ENCODE measurements at regions not wholly inside any gene's neighbourhood (a gene's known extent, or its start where the extent isn't known, plus 50 kb on each side); places are given as distances from the start of the nearest gene placed in this dataset.
A peak's percentile ranks its signal among the peaks of the same experiment; 100 is the strongest.

DNA sequence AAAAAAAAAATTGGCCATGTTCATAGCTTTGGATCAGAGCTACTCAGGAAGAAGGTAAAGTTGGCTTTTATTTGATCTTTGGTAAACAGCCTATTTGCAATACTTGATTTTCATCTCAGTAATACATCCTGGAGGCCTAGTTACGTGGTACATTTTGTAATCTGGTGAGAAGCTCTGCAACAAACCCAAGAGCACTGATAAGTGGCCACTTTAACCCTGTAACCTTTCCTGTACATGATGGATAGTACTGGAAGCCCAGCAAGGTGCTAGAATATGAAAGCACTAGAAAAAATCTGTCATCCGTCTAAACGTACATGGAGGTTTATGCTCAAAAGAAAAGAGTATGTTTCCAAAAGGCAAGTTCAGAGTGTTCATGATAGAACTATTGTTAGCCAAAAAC, 88.3 kb upstream of the BMP2K start:
- H3K4me2 ChIP-seq = no peak overlapping the region
- H3K9me3 ChIP-seq (replicated peaks in 1 of 11) = no peaks in the 10 kb centered on the region
- H4K20me1 ChIP-seq = no peaks in the 10 kb centered on the region
- no peaks in the 10 kb centered on the region for H3K27me3 ChIP-seq
- peaks cover 18 to 55% (median 25%) of the 10 kb centered on the region in 10 experiments for H3K4me1 ChIP-seq
- no peak overlapping the region for H3K4me3 ChIP-seq
- no peaks in the 10 kb centered on the region; a peak in 1 of 22 replicates for H3K36me3 ChIP-seq
- no peak for TF ChIP-seq Cebpa-rat (IDR thresholded peaks at IDR 0.05)
- no peak overlapping the region for H3K27ac ChIP-seq
- H3K9ac ChIP-seq = no peak overlapping the region

DNA sequence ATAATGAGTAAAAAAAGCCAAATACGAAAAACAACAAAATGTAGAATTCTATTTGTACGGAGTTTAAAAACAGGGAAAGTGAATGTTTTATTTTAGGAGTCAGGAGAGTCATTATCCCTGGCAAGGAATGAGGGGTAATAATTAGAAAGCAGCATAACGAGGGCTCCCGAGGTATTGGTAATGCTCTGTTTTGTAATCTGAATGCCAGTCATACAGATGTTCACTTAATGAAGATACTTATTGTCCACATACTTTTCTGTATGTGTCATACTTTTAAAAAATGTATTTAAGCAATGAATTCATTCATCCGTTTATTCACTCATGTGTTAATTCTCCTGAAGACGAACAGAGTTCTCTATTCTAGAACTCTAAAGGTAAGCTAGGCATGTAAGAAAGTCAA, 87.8 kb upstream of the BMP2K start:
- Histone ChIP-seq H3K4me3 (no peak overlapping the region), H3K27ac (no peak overlapping the region), H3K4me2 (no peak overlapping the region)

DNA sequence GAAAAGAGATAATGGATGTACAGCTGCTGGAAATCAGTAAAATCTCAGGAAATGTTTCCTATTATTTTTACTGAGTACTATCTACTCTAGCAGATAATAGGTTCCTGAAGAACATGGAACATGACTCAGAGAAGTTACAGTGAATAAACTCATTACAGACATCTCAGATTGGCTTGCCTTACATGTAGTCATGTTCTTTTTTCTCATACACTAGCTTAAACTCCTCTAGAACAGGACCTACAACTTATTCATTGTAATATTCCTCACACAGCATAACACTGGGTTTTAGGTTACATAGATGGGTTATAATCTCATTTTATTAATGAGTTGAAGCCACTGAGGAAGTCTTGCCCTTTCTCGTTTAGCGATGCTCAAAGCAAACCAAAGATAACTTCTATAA, 86.9 kb upstream of the BMP2K start:
- Histone ChIP-seq H3K27me3 (no peaks in the 10 kb centered on the region), H4K20me1 (no peaks in the 10 kb centered on the region), H3K4me3 (no peak overlapping the region), H3K27ac (no peak overlapping the region), H3K36me3 (no peaks in the 10 kb centered on the region; a peak in 1 of 22 replicates), H3K4me2 (peak overlapping the region in 2 of 11 experiments; percentile 76 to 77; a peak in 1 of 22 replicates), H3K9ac (no peak overlapping the region), H3K9me3 (replicated peaks in 1 of 11) (no peaks in the 10 kb centered on the region), H3K4me1 (peaks cover 18 to 55% (median 26%) of the 10 kb centered on the region in 10 experiments)
- TF ChIP-seq Cebpa-rat (IDR thresholded peaks at IDR 0.05) = no peak

More for the DNA sequence above, 87.8 kb upstream of the BMP2K start:
- H3K4me1 ChIP-seq = peaks cover 18 to 55% (median 26%) of the 10 kb centered on the region in 10 experiments
- no peaks in the 10 kb centered on the region for H3K9me3 ChIP-seq (replicated peaks in 1 of 11)
- TF ChIP-seq Cebpa-rat (IDR thresholded peaks at IDR 0.05) = no peak
- no peaks in the 10 kb centered on the region for H3K27me3 ChIP-seq
- H3K36me3 ChIP-seq = no peaks in the 10 kb centered on the region; a peak in 1 of 22 replicates
- H4K20me1 ChIP-seq = no peaks in the 10 kb centered on the region
- no peak overlapping the region for H3K9ac ChIP-seq

DNA sequence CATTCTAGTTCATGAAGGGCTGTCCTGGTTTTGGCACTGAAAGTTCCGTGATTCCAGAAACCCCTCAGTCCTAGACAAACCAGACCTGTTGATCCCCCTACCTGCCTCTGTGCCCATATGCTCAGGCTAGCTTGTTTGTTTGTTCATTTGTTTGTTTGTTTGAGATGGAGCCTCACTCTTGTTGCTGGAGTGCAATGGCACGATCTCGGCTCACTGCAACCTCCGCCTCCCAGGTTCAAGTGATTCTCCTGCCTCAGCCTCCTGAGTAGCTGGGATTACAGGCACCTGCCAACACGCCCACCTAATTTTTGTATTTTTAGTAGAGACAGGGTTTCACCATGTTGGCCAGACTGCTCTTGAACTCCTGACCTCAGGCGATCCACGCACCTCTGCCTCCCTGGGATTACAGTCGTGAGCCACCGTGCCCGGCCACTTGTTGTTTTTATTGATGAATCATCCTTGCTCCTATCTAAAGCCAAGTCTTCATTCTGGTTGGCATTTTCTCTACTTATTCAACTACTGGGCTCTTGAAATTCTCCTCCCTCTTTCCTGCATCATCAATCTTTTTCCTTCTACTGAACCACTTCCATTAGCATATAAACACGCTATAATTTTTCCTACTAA, 86.3 kb upstream of the BMP2K start:
- Histone ChIP-seq H3K27ac (no peak overlapping the region; a peak in 1 of 22 replicates), H3K27me3 (no peaks in the 10 kb centered on the region), H3K36me3 (no peaks in the 10 kb centered on the region; a peak in 1 of 22 replicates), H3K9me3 (replicated peaks in 1 of 11) (no peaks in the 10 kb centered on the region), H3K4me2 (peak overlapping the region in 4 of 11 experiments; percentile 69 to 77 (median 72); a peak in 7 of 22 replicates), H4K20me1 (no peaks in the 10 kb centered on the region), H3K9ac (no peak overlapping the region; a peak in 1 of 22 replicates), H3K4me3 (no peak overlapping the region), H3K4me1 (peaks cover 18 to 57% (median 26%) of the 10 kb centered on the region in 10 experiments)
- TF ChIP-seq Cebpa-rat (IDR thresholded peaks at IDR 0.05) = no peak

DNA sequence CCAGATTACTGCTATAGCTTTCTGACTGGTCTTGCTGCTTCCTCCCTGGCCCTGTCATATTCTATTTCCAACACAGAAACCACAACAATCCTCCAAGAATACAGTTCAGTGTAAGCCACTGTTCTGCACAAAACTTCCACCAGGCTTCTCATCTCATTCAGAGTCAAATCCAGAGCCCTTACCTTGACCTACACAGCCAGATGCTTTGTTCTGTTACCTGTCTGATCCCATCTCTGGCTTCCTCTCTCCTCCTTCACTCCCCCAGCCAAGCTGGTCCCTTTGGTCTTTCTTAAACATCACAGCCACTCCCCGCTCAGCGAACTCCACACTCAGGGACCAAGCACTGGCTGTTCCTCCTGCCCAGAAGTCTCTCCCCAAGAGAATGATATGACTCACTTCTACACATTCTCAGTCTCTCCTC, 84.8 kb upstream of the BMP2K start:
- Histone ChIP-seq H3K36me3 (no peaks in the 10 kb centered on the region), H3K9ac (peak overlapping the region in 1 of 11 experiments; percentile 6; a peak in 1 of 22 replicates), H4K20me1 (no peaks in the 10 kb centered on the region), H3K4me3 (no peak overlapping the region), H3K27me3 (no peaks in the 10 kb centered on the region), H3K4me2 (peak overlapping the region; percentile 35 to 77 (median 56)), H3K9me3 (replicated peaks in 1 of 11) (no peaks in the 10 kb centered on the region), H3K4me1 (peaks cover 18 to 59% (median 26%) of the 10 kb centered on the region in 10 experiments), H3K27ac (peak overlapping the region in 7 of 11 experiments; percentile 7 to 40 (median 15); a peak in 8 of 22 replicates)
- no peak for TF ChIP-seq Cebpa-rat (IDR thresholded peaks at IDR 0.05)

DNA sequence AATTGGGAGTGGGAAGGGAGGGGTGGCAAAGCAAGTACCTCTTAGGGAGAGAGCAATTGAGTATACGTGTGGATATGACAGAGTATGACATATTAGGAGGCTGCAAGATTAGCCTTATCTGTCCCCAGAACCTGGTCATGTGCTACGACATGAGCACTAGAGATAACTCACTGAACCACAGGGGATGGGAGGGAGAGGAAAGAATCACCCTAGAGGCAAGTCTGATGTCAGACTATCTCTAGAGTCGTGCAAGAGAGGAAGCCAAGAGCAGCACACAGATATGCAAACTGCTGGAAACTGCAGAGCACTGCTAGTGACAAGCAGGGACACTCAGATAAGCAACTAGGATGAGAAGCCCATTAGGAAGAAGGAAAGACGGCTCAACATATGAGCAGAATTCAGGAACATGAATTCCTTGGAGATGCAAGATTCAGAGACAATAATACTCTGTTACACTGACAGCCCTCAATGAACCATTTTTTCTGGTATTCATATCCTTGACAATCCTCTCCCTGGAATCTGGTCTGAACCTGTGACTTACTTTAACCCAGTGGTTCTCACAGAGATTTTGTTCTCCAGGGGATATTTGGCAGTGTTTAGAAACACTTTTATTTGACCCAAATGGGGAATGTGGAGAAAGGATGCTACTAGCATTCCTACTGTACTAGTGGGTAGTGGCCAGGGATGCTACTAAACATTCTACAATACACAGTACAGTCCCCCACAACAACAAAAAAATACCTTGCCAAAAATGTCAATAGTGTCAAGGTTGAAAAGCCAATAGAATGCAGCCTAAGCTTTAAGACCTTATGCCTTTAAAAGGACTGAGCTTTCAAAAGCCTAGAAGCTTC, 84.0 kb upstream of the BMP2K start:
- Histone ChIP-seq H3K4me2 (peak overlapping the region; percentile 35 to 77 (median 56)), H3K9ac (peak overlapping the region in 1 of 11 experiments; percentile 6; a peak in 1 of 22 replicates), H3K4me1 (peaks cover 18 to 59% (median 26%) of the 10 kb centered on the region in 10 experiments), H3K27ac (peak overlapping the region in 6 of 11 experiments; percentile 7 to 40 (median 13); a peak in 7 of 22 replicates), H3K36me3 (no peaks in the 10 kb centered on the region), H3K27me3 (no peaks in the 10 kb centered on the region), H4K20me1 (no peaks in the 10 kb centered on the region), H3K9me3 (replicated peaks in 1 of 11) (no peaks in the 10 kb centered on the region), H3K4me3 (no peak overlapping the region)
- no peak for TF ChIP-seq Cebpa-rat (IDR thresholded peaks at IDR 0.05)

DNA sequence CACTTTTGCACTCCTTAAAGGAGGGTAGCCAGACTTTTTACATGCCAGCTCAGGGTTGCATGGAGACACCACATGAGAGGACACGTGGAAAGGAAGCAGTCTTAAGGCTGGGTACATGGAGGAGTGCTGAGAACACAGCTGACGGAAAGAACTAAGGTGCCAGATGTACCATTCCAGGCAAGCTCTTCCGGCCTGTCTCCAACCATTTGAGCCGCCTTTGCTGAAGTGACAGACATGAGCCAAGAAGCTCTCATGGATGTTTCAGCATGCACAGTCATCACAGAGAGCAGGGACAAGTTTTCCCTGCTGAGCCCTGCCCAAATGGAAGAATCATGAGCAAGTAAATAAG, 83.4 kb upstream of the BMP2K start:
- no peak for TF ChIP-seq Cebpa-rat (IDR thresholded peaks at IDR 0.05)
- no peaks in the 10 kb centered on the region for H3K9me3 ChIP-seq (replicated peaks in 1 of 11)
- H3K27me3 ChIP-seq = no peaks in the 10 kb centered on the region
- H3K27ac ChIP-seq = no peak overlapping the region
- H3K4me1 ChIP-seq = peaks cover 18 to 59% (median 26%) of the 10 kb centered on the region in 10 experiments
- peak overlapping the region in 5 of 11 experiments; percentile 53 to 77 (median 69); a peak in 8 of 22 replicates for H3K4me2 ChIP-seq
- no peak overlapping the region for H3K9ac ChIP-seq
- no peak overlapping the region for H3K4me3 ChIP-seq
- H3K36me3 ChIP-seq = no peaks in the 10 kb centered on the region
- H4K20me1 ChIP-seq = no peaks in the 10 kb centered on the region

DNA sequence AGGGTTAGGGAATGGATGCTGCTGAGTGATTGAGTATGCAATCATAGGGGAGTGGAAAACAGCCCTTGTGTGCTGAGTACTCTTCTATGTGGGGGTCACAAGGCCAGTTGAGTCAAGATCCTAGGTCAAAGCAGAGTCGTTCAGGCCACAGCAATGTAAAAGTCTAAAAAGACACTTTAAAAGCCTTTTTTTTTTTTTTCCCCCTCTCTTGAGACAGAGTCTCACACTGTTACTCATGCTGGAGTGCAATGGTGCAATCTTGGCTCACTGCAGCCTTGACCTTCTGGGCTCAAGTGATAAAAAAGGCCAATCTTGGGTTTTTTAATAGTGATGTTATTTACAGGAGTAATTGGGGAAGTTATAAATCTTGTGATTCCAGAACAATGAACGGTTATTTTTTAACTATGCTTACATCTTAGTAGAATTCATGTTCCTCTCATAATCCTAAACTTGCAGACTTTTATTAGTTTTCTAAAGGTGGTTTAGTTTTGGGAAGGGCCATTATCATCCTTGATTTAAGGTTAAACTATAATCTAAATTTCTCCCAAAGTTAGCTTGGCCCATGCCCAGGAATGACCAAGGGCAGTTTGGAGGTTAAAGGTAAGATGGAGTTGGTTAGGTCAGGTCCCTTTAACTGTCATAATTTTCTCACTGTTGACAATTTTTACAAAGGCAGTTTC, 82.2 kb upstream of the BMP2K start:
- H3K4me3 ChIP-seq = no peak overlapping the region
- H3K4me1 ChIP-seq = peaks cover 18 to 59% (median 26%) of the 10 kb centered on the region in 10 experiments
- no peaks in the 10 kb centered on the region for H3K36me3 ChIP-seq
- H3K9me3 ChIP-seq (replicated peaks in 1 of 11) = no peaks in the 10 kb centered on the region
- H3K27me3 ChIP-seq = no peaks in the 10 kb centered on the region
- no peak for TF ChIP-seq Cebpa-rat (IDR thresholded peaks at IDR 0.05)
- no peak overlapping the region for H3K9ac ChIP-seq
- H3K4me2 ChIP-seq = peak overlapping the region in 3 of 11 experiments; percentile 22 to 77 (median 76); a peak in 5 of 22 replicates
- no peaks in the 10 kb centered on the region for H4K20me1 ChIP-seq
- no peak overlapping the region for H3K27ac ChIP-seq

DNA sequence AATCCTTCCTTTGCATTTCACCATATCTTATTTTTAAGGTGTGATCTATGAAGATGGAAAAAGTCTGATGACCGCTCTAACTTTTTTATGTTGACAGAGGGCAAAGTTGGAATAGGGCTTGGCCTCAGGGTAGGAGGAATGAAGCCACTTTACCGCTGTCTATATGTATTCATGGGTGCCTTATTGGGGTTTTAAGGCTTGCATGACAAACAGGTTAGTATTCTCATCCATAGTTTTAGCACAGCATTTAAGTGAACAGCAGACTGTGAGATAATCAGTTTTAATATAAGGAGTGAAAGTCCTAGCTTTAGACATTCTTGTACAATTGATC, 81.7 kb upstream of the BMP2K start:
- Histone ChIP-seq H3K4me1 (peaks cover 18 to 56% (median 26%) of the 10 kb centered on the region in 10 experiments), H3K27ac (no peak overlapping the region), H4K20me1 (no peaks in the 10 kb centered on the region), H3K4me3 (no peak overlapping the region), H3K27me3 (no peaks in the 10 kb centered on the region), H3K9me3 (replicated peaks in 1 of 11) (no peaks in the 10 kb centered on the region), H3K36me3 (no peaks in the 10 kb centered on the region), H3K4me2 (peak overlapping the region in 2 of 11 experiments; percentile 76 to 77; a peak in 4 of 22 replicates), H3K9ac (no peak overlapping the region)
- no peak for TF ChIP-seq Cebpa-rat (IDR thresholded peaks at IDR 0.05)
